ENCODE measurements at regions not wholly inside any gene's neighbourhood (a gene's known extent, or its start where the extent isn't known, plus 50 kb on each side); places are given as distances from the start of the nearest gene placed in this dataset.
"Not testable (repeated sequence)": the region's sequence is repeated elsewhere in the genome, so short reads cannot be mapped to it uniquely, and the experiment has no call there.

DNA sequence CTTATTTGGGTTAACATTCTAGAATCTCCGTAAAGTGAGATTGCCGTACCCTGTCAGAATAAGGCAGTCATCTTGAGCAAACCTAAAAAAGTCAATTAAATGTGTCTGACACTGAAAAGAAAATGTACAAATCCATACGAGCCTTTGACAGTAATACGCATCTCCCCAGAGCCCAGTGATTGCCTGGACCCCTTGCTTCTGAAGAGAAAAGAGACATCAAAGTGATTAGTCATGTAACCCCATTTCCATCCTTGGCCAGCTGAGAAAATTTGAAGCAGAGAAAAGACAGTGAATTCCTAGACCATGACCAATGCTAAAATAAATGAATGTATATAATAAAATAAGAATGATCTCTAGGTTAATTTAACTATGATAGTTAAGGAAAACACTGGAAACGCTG lies 1499.4 kb downstream of the SUCLG1 start:
- TF ChIP-seq, protein P1, sequence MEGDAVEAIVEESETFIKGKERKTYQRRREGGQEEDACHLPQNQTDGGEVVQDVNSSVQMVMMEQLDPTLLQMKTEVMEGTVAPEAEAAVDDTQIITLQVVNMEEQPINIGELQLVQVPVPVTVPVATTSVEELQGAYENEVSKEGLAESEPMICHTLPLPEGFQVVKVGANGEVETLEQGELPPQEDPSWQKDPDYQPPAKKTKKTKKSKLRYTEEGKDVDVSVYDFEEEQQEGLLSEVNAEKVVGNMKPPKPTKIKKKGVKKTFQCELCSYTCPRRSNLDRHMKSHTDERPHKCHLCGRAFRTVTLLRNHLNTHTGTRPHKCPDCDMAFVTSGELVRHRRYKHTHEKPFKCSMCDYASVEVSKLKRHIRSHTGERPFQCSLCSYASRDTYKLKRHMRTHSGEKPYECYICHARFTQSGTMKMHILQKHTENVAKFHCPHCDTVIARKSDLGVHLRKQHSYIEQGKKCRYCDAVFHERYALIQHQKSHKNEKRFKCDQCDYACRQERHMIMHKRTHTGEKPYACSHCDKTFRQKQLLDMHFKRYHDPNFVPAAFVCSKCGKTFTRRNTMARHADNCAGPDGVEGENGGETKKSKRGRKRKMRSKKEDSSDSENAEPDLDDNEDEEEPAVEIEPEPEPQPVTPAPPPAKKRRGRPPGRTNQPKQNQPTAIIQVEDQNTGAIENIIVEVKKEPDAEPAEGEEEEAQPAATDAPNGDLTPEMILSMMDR (IDR thresholded peaks at IDR 0.05): no peak
- no peak for TF ChIP-seq POLR2AphosphoS5 (IDR thresholded peaks at IDR 0.05)
- TF ChIP-seq EP300 (IDR thresholded peaks at IDR 0.05): no peak
- TF ChIP-seq POLR2A (IDR thresholded peaks at IDR 0.05): no peak
- H3K4me3 ChIP-seq: no peak overlapping the region
- 88% methylated on average over 5 of the region's 5 CpGs for WGBS

DNA sequence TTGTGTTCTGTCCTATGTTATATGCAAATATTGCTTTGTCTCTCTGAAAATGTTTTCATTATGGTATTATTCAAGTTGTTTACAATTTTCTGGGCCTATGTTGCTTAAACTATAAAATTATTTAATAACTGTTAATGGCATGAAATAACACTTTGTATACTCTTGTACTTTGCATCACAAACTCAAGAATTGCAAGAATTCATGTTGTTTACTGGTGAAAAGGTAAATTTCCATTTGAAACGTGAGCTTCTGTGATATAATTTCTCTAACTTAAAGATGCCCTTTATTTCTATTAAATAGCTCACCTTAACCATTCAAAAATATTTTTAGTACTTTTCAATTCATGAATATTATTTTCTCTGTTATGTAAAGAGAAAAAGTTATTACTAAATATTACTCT lies 1504.2 kb downstream of the SUCLG1 start:
- whole genome bisulfite sequencing: 73% methylated on average over 1 of the region's 1 CpG
- Histone ChIP-seq H3K9me3 (no peaks in the 10 kb centered on the region), H3K4me3 (no peak overlapping the region), H3K36me3 (no peaks in the 10 kb centered on the region), H3K27ac (no peak overlapping the region), H3K4me1 (no peaks in the 10 kb centered on the region), H3K27me3 (no peaks in the 10 kb centered on the region)
- TF ChIP-seq EP300 (IDR thresholded peaks at IDR 0.05) (no peak), POLR2A (IDR thresholded peaks at IDR 0.05) (no peak), POLR2AphosphoS5 (IDR thresholded peaks at IDR 0.05) (no peak)
- TF ChIP-seq, protein P1 (IDR thresholded peaks at IDR 0.05): no peak
- no peak for DNase-seq (ENCODE audit: low spot score in 2 of 2)

More for the DNA sequence above, 1499.4 kb downstream of the SUCLG1 start:
- H3K4me1 ChIP-seq: no peaks in the 10 kb centered on the region
- peaks cover 3% of the 10 kb centered on the region for H3K9me3 ChIP-seq
- no peak for DNase-seq (ENCODE audit: low spot score in 2 of 2)
- no peaks in the 10 kb centered on the region for H3K36me3 ChIP-seq
- no peaks in the 10 kb centered on the region for H3K27me3 ChIP-seq
- H3K27ac ChIP-seq: no peak overlapping the region

DNA sequence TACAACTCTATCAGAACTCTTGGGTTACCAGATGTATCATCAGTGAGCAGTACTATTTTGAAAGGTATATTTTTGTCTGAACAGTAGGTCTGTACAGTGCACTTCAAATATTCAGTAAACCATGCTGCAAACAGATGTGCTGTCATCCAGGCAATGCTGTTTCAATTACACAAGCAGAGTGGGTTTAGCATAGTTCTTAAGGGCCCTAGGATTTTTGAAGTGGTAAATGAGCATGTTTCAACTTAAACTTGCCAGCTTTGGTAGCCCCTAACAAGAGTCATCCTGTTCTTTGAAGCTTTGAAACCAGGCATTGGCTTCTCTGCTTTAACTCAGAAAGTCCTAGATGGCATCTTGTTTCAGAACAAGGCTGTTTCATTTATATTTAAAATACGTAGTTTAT lies 1519.9 kb downstream of the SUCLG1 start:
- Histone ChIP-seq H3K9me3 (no peaks in the 10 kb centered on the region), H3K27me3 (no peaks in the 10 kb centered on the region), H3K36me3 (no peaks in the 10 kb centered on the region), H3K4me3 (no peak overlapping the region), H3K4me1 (no peaks in the 10 kb centered on the region), H3K27ac (no peak overlapping the region)
- TF ChIP-seq POLR2AphosphoS5 (IDR thresholded peaks at IDR 0.05): no peak
- no peak for TF ChIP-seq POLR2A (IDR thresholded peaks at IDR 0.05)
- no peak for TF ChIP-seq EP300 (IDR thresholded peaks at IDR 0.05)
- TF ChIP-seq, protein P1 (IDR thresholded peaks at IDR 0.05): no peak
- WGBS: 80% methylated on average over 1 of the region's 1 CpG
- no peak for DNase-seq (ENCODE audit: low spot score in 2 of 2)

DNA sequence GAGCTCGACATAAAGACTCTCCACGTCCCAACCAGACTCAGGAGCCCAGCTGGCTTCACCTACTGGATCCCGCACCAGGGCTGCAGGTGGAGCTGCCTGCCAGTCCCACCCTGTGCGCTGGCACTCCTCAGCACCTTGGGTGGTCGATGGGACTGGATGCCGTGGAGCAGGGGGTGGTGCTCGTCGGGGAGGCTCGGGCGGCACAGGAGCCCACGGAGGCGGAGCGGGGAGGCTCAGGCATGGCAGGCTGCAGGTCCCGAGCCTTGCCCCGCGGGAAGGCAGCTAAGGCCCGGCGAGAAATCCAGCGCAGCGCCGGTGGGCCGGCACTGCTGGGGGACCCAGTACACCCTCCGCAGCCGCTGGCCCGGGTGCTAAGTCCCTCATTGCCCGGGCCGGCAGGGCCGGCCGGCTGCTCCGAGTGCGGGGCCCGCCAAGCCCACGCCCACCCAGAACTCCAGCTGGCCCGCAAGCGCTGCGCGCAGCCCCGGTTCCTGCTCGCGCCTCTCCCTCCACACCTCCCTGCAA lies 1520.7 kb downstream of the SUCLG1 start:
- H3K4me3 ChIP-seq; H3K9me3 ChIP-seq; H3K27me3 ChIP-seq; H3K27ac ChIP-seq; H3K36me3 ChIP-seq; H3K4me1 ChIP-seq; DNase-seq (ENCODE audit: low spot score in 2 of 2): not testable (repeated sequence)
- WGBS: 94% methylated on average over 12 of the region's 40 CpGs

DNA sequence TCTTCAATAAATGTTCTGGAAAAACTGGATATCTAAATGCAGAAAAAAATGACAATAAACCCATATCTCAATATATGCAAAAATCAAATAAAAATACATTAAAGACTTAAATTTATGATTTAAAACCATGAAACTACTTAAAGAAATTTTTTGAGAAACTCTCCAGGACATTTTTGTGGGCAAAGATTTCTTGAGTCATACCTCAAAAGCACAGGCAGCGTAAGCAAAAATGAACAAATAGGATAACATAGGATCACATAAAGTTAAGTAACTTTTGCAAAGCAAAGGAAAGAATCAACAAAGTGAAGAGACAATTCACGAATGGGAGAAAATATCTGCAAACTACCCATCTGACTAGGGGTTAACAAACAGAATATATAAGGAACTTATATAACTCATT lies 1545.5 kb downstream of the SUCLG1 start:
- TF ChIP-seq POLR2A (IDR thresholded peaks at IDR 0.05) (no peak), POLR2AphosphoS5 (IDR thresholded peaks at IDR 0.05) (no peak), EP300 (IDR thresholded peaks at IDR 0.05) (no peak)
- TF ChIP-seq, protein P1 (IDR thresholded peaks at IDR 0.05): no peak

DNA sequence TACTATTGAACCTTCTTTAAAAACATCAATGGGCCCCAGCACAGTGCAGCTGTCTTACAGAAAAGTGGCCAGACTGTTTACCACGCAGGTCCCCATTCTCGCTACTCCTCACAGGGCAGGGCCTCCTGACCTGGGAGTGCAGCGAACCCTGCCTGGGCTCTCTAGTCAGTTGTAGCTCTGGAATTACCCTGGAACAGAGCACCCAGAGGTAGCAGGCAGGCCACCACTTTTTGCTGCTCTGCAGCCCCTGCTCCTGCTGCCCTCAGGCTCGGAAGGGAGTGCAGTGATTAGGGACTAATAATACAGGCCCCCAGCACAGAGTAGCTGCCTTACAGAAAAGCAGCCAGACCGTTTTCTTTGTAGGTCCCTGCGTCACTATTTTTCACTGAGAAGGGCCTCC lies 1563.0 kb downstream of the SUCLG1 start:
- no peak for DNase-seq (ENCODE audit: low spot score in 2 of 2)
- Histone ChIP-seq H3K4me1 (no peaks in the 10 kb centered on the region), H3K27ac (no peak overlapping the region), H3K9me3 (no peaks in the 10 kb centered on the region), H3K36me3 (no peaks in the 10 kb centered on the region), H3K4me3 (no peak overlapping the region), H3K27me3 (no peaks in the 10 kb centered on the region)
- TF ChIP-seq POLR2AphosphoS5 (IDR thresholded peaks at IDR 0.05): no peak
- TF ChIP-seq, protein P1 (IDR thresholded peaks at IDR 0.05): no peak
- no peak for TF ChIP-seq POLR2A (IDR thresholded peaks at IDR 0.05)
- no peak for TF ChIP-seq EP300 (IDR thresholded peaks at IDR 0.05)
- WGBS: 80% methylated on average over 6 of the region's 6 CpGs

More for the DNA sequence above, 1545.5 kb downstream of the SUCLG1 start:
- Histone ChIP-seq H3K4me1 (no peaks in the 10 kb centered on the region), H3K9me3 (peaks cover 18% of the 10 kb centered on the region), H3K27ac (no peak overlapping the region), H3K36me3 (no peaks in the 10 kb centered on the region), H3K4me3 (no peak overlapping the region), H3K27me3 (no peaks in the 10 kb centered on the region)
- no peak for DNase-seq (ENCODE audit: low spot score in 2 of 2)
- WGBS: 90% methylated on average over 2 of the region's 2 CpGs
